ENCODE measurements at regions not wholly inside any gene's neighbourhood (a gene's known extent, or its start where the extent isn't known, plus 50 kb on each side); places are given as distances from the start of the nearest gene placed in this dataset.
"Not testable (repeated sequence)": the region's sequence is repeated elsewhere in the genome, so short reads cannot be mapped to it uniquely, and the experiment has no call there.

GRCh38 chrX:18075603-18076002 is 145.1 kb downstream of the BEND2 start:
- in situ Hi-C loops (cut with HindIII; ENCODE audit: extremely low pct_ligation_motif_present, low pct_unique_long_range_greater_than_20kb) = no loop called here
- ChIA-PET POLR2A (no interaction called here), CTCF (ENCODE audit: low intra/inter-chr PET ratio, low total read pairs) (no interaction called here)
- WGBS (ENCODE audit: low lambda C conversion rate) = 0% methylated on average over 1 of the region's 3 CpGs
- FAIRE-seq = no peak
- no peak for TF ChIP-seq ZNF567 (CRISPR knock-in tag; IDR thresholded peaks at IDR 0.05; ENCODE audit: borderline replicate concordance)
- TF ChIP-seq ZNF720 (CRISPR knock-in tag; IDR thresholded peaks at IDR 0.05) = no peak
- intact Hi-C loops (cut with micrococcal nuclease; ENCODE audit: unreplicated experiment) = no loop called here
- Histone ChIP-seq H4K20me1 (ENCODE audit: insufficient read depth, low read length) (no peaks in the 10 kb centered on the region), H3K9ac (ENCODE audit: insufficient read depth, low read depth, low read length) (no peak overlapping the region), H3K9me3 (ENCODE audit: low read length) (no peaks in the 10 kb centered on the region), H2AFZ (ENCODE audit: low read length) (no peak overlapping the region), H3K27ac (ENCODE audit: extremely low read length, insufficient read depth, low read length) (no peak overlapping the region), H3K4me1 (ENCODE audit: insufficient read depth, low read length) (no peaks in the 10 kb centered on the region), H3K4me3 (replicated peaks in 1 of 3; ENCODE audit: insufficient read depth in 1 of 3, low read depth in 2 of 3, low read length in 3 of 3) (no peak overlapping the region), H3K36me3 (replicated peaks in 1 of 2; ENCODE audit: control insufficient read depth in 1 of 2, insufficient read depth in 2 of 2, low read length in 2 of 2) (no peaks in the 10 kb centered on the region), H3K27me3 (ENCODE audit: control insufficient read depth in 1 of 2, insufficient read depth in 2 of 2, low read length in 2 of 2) (no peaks in the 10 kb centered on the region), H3K79me2 (ENCODE audit: insufficient read depth, low read length) (no peaks in the 10 kb centered on the region), H3K4me2 (ENCODE audit: low read depth, low read length) (no peak overlapping the region)
- no peak for ATAC-seq
- BruUV-seq (replicated peaks) = no TSS peak
- DNase-seq (ENCODE audit: low spot score) = no peak

- not testable (repeated sequence) for H3K27me3 ChIP-seq (ENCODE audit: control insufficient read depth in 1 of 2, insufficient read depth in 2 of 2, low read length in 2 of 2); H3K9me3 ChIP-seq (ENCODE audit: low read length); ATAC-seq
These were observed 152.6 kb downstream of the BEND2 start for GRCh38 chrX:18068045-18068444.

GRCh38 chrX:18065956-18066355 is 154.7 kb downstream of the BEND2 start:
- H3K9me3 ChIP-seq (ENCODE audit: low read length) = no peaks in the 10 kb centered on the region
- no peaks in the 10 kb centered on the region for H3K4me1 ChIP-seq (ENCODE audit: insufficient read depth, low read length)
- intact Hi-C loops (cut with micrococcal nuclease; ENCODE audit: unreplicated experiment) = no loop called here
- no peaks in the 10 kb centered on the region for H4K20me1 ChIP-seq (ENCODE audit: insufficient read depth, low read length)
- no TSS peak for BruUV-seq (replicated peaks)
- H3K36me3 ChIP-seq (replicated peaks in 1 of 2; ENCODE audit: control insufficient read depth in 1 of 2, insufficient read depth in 2 of 2, low read length in 2 of 2) = no peaks in the 10 kb centered on the region
- no peaks in the 10 kb centered on the region for H3K79me2 ChIP-seq (ENCODE audit: insufficient read depth, low read length)
- no peak overlapping the region for H3K27ac ChIP-seq (ENCODE audit: extremely low read length, insufficient read depth, low read length)
- H3K4me3 ChIP-seq (replicated peaks in 1 of 3; ENCODE audit: insufficient read depth in 1 of 3, low read depth in 2 of 3, low read length in 3 of 3) = no peak overlapping the region
- CTCF ChIA-PET (ENCODE audit: low intra/inter-chr PET ratio, low total read pairs) = no interaction called here
- POLR2A ChIA-PET = no interaction called here
- H3K4me2 ChIP-seq (ENCODE audit: low read depth, low read length) = no peak overlapping the region
- 4% methylated on average over 3 of the region's 6 CpGs for WGBS (ENCODE audit: low lambda C conversion rate)
- H2AFZ ChIP-seq (ENCODE audit: low read length) = no peak overlapping the region
- H3K27me3 ChIP-seq (ENCODE audit: control insufficient read depth in 1 of 2, insufficient read depth in 2 of 2, low read length in 2 of 2) = no peaks in the 10 kb centered on the region
- no peak for TF ChIP-seq ZBTB8A (CRISPR knock-in tag; IDR thresholded peaks at IDR 0.05; ENCODE audit: borderline replicate concordance, low read depth)
- no peak for TF ChIP-seq ZNF709 (CRISPR knock-in tag; IDR thresholded peaks at IDR 0.05)
- FAIRE-seq = no peak
- in situ Hi-C loops (cut with HindIII; ENCODE audit: extremely low pct_ligation_motif_present, low pct_unique_long_range_greater_than_20kb) = no loop called here
- no peak for DNase-seq (ENCODE audit: low spot score)
- H3K9ac ChIP-seq (ENCODE audit: insufficient read depth, low read depth, low read length) = no peak overlapping the region
- no peak for ATAC-seq

More at GRCh38 chrX:18068045-18068444, 152.6 kb downstream of the BEND2 start:
- H3K9ac ChIP-seq (ENCODE audit: insufficient read depth, low read depth, low read length); intact Hi-C loops (cut with micrococcal nuclease; ENCODE audit: unreplicated experiment); H3K79me2 ChIP-seq (ENCODE audit: insufficient read depth, low read length); H3K27ac ChIP-seq (ENCODE audit: extremely low read length, insufficient read depth, low read length); BruUV-seq (replicated peaks); DNase-seq (ENCODE audit: low spot score); CTCF ChIA-PET (ENCODE audit: low intra/inter-chr PET ratio, low total read pairs); POLR2A ChIA-PET; H2AFZ ChIP-seq (ENCODE audit: low read length); H3K4me3 ChIP-seq (replicated peaks in 1 of 3; ENCODE audit: insufficient read depth in 1 of 3, low read depth in 2 of 3, low read length in 3 of 3); in situ Hi-C loops (cut with HindIII; ENCODE audit: extremely low pct_ligation_motif_present, low pct_unique_long_range_greater_than_20kb); FAIRE-seq; H3K4me2 ChIP-seq (ENCODE audit: low read depth, low read length); H3K4me1 ChIP-seq (ENCODE audit: insufficient read depth, low read length); H3K36me3 ChIP-seq (replicated peaks in 1 of 2; ENCODE audit: control insufficient read depth in 1 of 2, insufficient read depth in 2 of 2, low read length in 2 of 2); H4K20me1 ChIP-seq (ENCODE audit: insufficient read depth, low read length): not testable (repeated sequence)
- 6% methylated on average over 2 of the region's 3 CpGs for WGBS (ENCODE audit: low lambda C conversion rate)
